ENCODE measurements at regions not wholly inside any gene's neighbourhood (a gene's known extent, or its start where the extent isn't known, plus 50 kb on each side); places are given as distances from the start of the nearest gene placed in this dataset.

DNA sequence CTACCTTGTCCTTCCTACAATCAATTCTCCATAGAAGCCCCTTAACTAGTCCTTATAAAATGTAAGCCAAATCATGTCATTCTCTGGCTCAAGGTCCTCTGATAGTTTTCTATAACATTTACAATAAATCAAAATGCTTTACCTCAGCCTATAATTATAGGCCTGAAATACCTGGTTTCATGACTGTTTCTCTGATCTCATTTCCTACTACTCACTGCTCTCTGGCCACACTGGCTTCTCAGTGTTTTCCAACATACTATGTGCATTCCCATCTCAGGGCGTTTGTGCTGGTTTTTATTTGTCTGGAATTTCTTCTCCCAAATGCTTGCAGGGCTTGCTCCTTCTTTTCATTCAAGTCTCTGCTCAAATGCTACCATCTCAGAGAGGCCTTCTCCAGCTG is 67.9 kb upstream of the MAGI3 start:
- ChIA-PET POLR2A (ENCODE audit: partially characterized antibody) (no interaction called here), CTCF (ENCODE audit: partially characterized antibody) (no interaction called here)
- no peaks in the 10 kb centered on the region for H3K79me1 ChIP-seq (ENCODE audit: low read depth, low read length)
- no peaks in the 10 kb centered on the region for H3K79me2 ChIP-seq (ENCODE audit: control insufficient read depth in 1 of 2, insufficient read depth in 2 of 2, low read length in 2 of 2)
- H4K5ac ChIP-seq (ENCODE audit: insufficient read length, low read depth, low read length): no peak overlapping the region
- WGBS, 2 experiments (ENCODE audit: extremely low coverage in 1 of 2, insufficient coverage in 1 of 2, insufficient read length in 1 of 2, insufficient replicate concordance in 2 of 2, low coverage in 1 of 2, low lambda C conversion rate in 2 of 2, missing lambda C conversion rate in 1 of 2): 94% methylated on average over 1 of the region's 1 CpG; no CpG with 5 or more reads in 1 of the 2 experiments
- H2BK120ac ChIP-seq (replicated peaks; ENCODE audit: low read depth, low read length): no peak overlapping the region
- H2AK5ac ChIP-seq (ENCODE audit: low read depth, low read length): no peak overlapping the region
- no peak overlapping the region for H3K4me2 ChIP-seq (ENCODE audit: insufficient read depth in 1 of 2, low read depth in 2 of 2, low read length in 2 of 2)
- H3K14ac ChIP-seq (ENCODE audit: insufficient read length): no peak overlapping the region
- no peak overlapping the region for H3K9ac ChIP-seq (replicated peaks in 1 of 4; ENCODE audit: extremely low read depth in 1 of 4, low read depth in 3 of 4, low read length in 3 of 4)
- no peak overlapping the region for H3K56ac ChIP-seq (replicated peaks; ENCODE audit: insufficient read length, low read depth, low read length)
- no peak overlapping the region for H4K91ac ChIP-seq (replicated peaks; ENCODE audit: insufficient read length, low read length)
- no peak overlapping the region for H2BK12ac ChIP-seq (ENCODE audit: low read depth, low read length)
- no peak overlapping the region for H2AFZ ChIP-seq (ENCODE audit: low read length)
- no peaks in the 10 kb centered on the region for H3K36me3 ChIP-seq (ENCODE audit: control insufficient read depth in 2 of 4, insufficient read depth in 4 of 4, low read length in 3 of 4)
- no peak overlapping the region for H2BK5ac ChIP-seq (ENCODE audit: low read depth, low read length)
- no peak overlapping the region for H3K18ac ChIP-seq (ENCODE audit: extremely low read depth, low read length)
- H4K20me1 ChIP-seq (replicated peaks in 1 of 2; ENCODE audit: control insufficient read depth in 1 of 2, insufficient read depth in 2 of 2, low read length in 2 of 2): no peaks in the 10 kb centered on the region
- H3K23ac ChIP-seq (ENCODE audit: insufficient read length): no peak overlapping the region
- TF ChIP-seq JUN (IDR thresholded peaks at IDR 0.05; ENCODE audit: low read depth, low read length) (no peak), SIX5 (IDR thresholded peaks at IDR 0.05; ENCODE audit: low read depth, low read length) (no peak), POLR2A (IDR thresholded peaks at IDR 0.05; ENCODE audit: control extremely low read depth in 1 of 2, low read depth in 2 of 2, low read length in 2 of 2) (no peak), SIN3A (conservative IDR thresholded peaks at IDR 0.05 in 1 of 2, IDR thresholded peaks at IDR 0.05 in 1 of 2; ENCODE audit: low read depth in 1 of 2, low read length in 2 of 2) (no peak), CEBPB (IDR thresholded peaks at IDR 0.05; ENCODE audit: low read depth, low read length) (no peak), CHD1 (IDR thresholded peaks at IDR 0.05; ENCODE audit: low read depth, low read length) (no peak), TAF7 (optimal IDR thresholded peaks at IDR 0.05; ENCODE audit: borderline replicate concordance, low read depth, low read length) (no peak), CBX5 (IDR thresholded peaks at IDR 0.05; ENCODE audit: low read depth, low read length) (no peak), YY1 (IDR thresholded peaks at IDR 0.05; ENCODE audit: low read depth, low read length) (no peak), CHD2 (IDR thresholded peaks at IDR 0.05; ENCODE audit: low read length) (no peak), ZNF274 (IDR thresholded peaks at IDR 0.05; ENCODE audit: borderline replicate concordance, extremely low read depth, low read length) (no peak), SRF (IDR thresholded peaks at IDR 0.05; ENCODE audit: low read depth, low read length) (no peak), SP1 (IDR thresholded peaks at IDR 0.05; ENCODE audit: low read depth, low read length) (no peak), MAFK (IDR thresholded peaks at IDR 0.05; ENCODE audit: low read depth, low read length) (no peak), EZH2 (IDR thresholded peaks at IDR 0.05; ENCODE audit: low read depth, low read length, severe bottlenecking) (no peak), SAP30 (IDR thresholded peaks at IDR 0.05; ENCODE audit: insufficient read depth, insufficient replicate concordance, low read length) (no peak)
- TF ChIP-seq, protein P1, sequence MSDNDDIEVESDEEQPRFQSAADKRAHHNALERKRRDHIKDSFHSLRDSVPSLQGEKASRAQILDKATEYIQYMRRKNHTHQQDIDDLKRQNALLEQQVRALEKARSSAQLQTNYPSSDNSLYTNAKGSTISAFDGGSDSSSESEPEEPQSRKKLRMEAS (IDR thresholded peaks at IDR 0.05): no peak
- no peaks in the 10 kb centered on the region for H3K23me2 ChIP-seq (ENCODE audit: low read depth, low read length)
- H3K4ac ChIP-seq (replicated peaks; ENCODE audit: insufficient read length, low read depth, low read length): no peak overlapping the region
- no peak overlapping the region for H2BK20ac ChIP-seq (ENCODE audit: low read length)
- H4K8ac ChIP-seq (ENCODE audit: extremely low read depth, insufficient read depth, low read length): no peak overlapping the region
- no peak overlapping the region for H3K4me3 ChIP-seq (ENCODE audit: extremely low read depth in 1 of 4, insufficient read depth in 2 of 4, low read depth in 3 of 4, low read length in 4 of 4)
- no peaks in the 10 kb centered on the region for H3K9me3 ChIP-seq (ENCODE audit: insufficient read depth in 2 of 2, low read depth in 1 of 2, low read length in 1 of 2)
- H3K27ac ChIP-seq (ENCODE audit: low read depth, low read length): no peak overlapping the region
- H3K4me1 ChIP-seq (replicated peaks in 1 of 4; ENCODE audit: control insufficient read depth in 3 of 4, insufficient read depth in 4 of 4, low read length in 3 of 4): no peaks in the 10 kb centered on the region
- DNase-seq (ENCODE audit: low read depth in 1 of 2, low spot score in 2 of 2): no peak
- no peak overlapping the region for H2BK15ac ChIP-seq (ENCODE audit: low read length)
- no peaks in the 10 kb centered on the region for H3K27me3 ChIP-seq (replicated peaks in 1 of 4; ENCODE audit: control insufficient read depth in 3 of 4, extremely low read depth in 1 of 4, insufficient read depth in 3 of 4, low read length in 3 of 4)
- no peak for FAIRE-seq

Data from H1 (cell line).